Suprapubic skin (tissue), 4 donors: ENCODE measurements at regions not wholly inside any gene's neighbourhood (a gene's known extent, or its start where the extent isn't known, plus 50 kb on each side); places are given as distances from the start of the nearest gene placed in this dataset.

Experiments
- DNase-seq, 2 donors: peaks; one replicate each; pipeline ENCODE4 v3.0.0-alpha.2; 2019; ENCODE audit warnings: low spot score in 2 of 2
- H3K27ac ChIP-seq: fragments of 200-600 bp; sonication (generic); one replicate; pipeline ENCODE4 v1.5.1; 2019
- H3K27me3 ChIP-seq: fragments of 200-600 bp; sonication (generic); one replicate; pipeline ENCODE4 v1.5.1; 2019
- H3K36me3 ChIP-seq: fragments of 200-600 bp; sonication (generic); one replicate; pipeline ENCODE4 v1.5.1; 2019
- H3K4me1 ChIP-seq: fragments of 200-600 bp; sonication (generic); one replicate; pipeline ENCODE4 v1.5.1; 2019
- H3K4me3 ChIP-seq: fragments of 200-600 bp; sonication (generic); one replicate; pipeline ENCODE4 v1.5.1; 2019; ENCODE audit warnings: mild to moderate bottlenecking
- H3K9me3 ChIP-seq: fragments of 200-600 bp; sonication (generic); one replicate; pipeline ENCODE4 v1.5.1; 2019
- CTCF ChIP-seq, 2 donors: fragments of 200-600 bp in 1 of 2; fragments of 450-650 bp in 1 of 2; sonication (generic) in 1 of 2; IDR thresholded peaks; one replicate each; pipeline ENCODE4 v1.5.1; 2016 to 2019; ENCODE audit warnings: antibody characterized with exemption in 2 of 2, mild to moderate bottlenecking in 1 of 2, moderate library complexity in 1 of 2
- EP300 ChIP-seq: sonication (generic); formaldehyde crosslinking; IDR thresholded peaks from one replicate; pipeline ENCODE4 v1.6.1; 2017; ENCODE audit warnings: antibody characterized with exemption
- POLR2A ChIP-seq, 2 donors: fragments of 450-650 bp; IDR thresholded peaks; one replicate each; pipeline ENCODE4 v1.6.1; 2017; ENCODE audit warnings: antibody characterized with exemption in 2 of 2, mild to moderate bottlenecking in 2 of 2, moderate library complexity in 2 of 2
- POLR2AphosphoS5 ChIP-seq, 3 donors: sonication (generic); formaldehyde crosslinking; IDR thresholded peaks; one replicate each; pipeline ENCODE4 v1.6.1; 2017; ENCODE audit warnings: antibody characterized with exemption in 3 of 3
- WGBS: methylation state at CpG from one replicate; pipeline ENCODE4 v1.1.5; 2018; 5-methylcytosine and 5-hydroxymethylcytosine counted together

GRCh38 chr12:97813301-97813700 is 350.7 kb downstream of the RMST start:
- WGBS = 81% methylated on average over 2 of the region's 2 CpGs
- H3K4me1 ChIP-seq = no peaks in the 10 kb centered on the region
- H3K9me3 ChIP-seq = no peaks in the 10 kb centered on the region
- H3K36me3 ChIP-seq = no peaks in the 10 kb centered on the region
- no peak overlapping the region for H3K4me3 ChIP-seq
- DNase-seq = no peak
- H3K27me3 ChIP-seq = no peaks in the 10 kb centered on the region
- H3K27ac ChIP-seq = no peak overlapping the region
- TF ChIP-seq CTCF (IDR thresholded peaks at IDR 0.05) (no peak), EP300 (no peak), POLR2AphosphoS5 (IDR thresholded peaks at IDR 0.05) (no peak), POLR2A (IDR thresholded peaks at IDR 0.05) (no peak)

- TF ChIP-seq POLR2A (IDR thresholded peaks at IDR 0.05) = no peak
- TF ChIP-seq POLR2AphosphoS5 (IDR thresholded peaks at IDR 0.05) = no peak
- H3K27ac ChIP-seq = no peak overlapping the region
- WGBS = 85% methylated on average over 4 of the region's 4 CpGs
- no peaks in the 10 kb centered on the region for H3K36me3 ChIP-seq
- H3K9me3 ChIP-seq = no peaks in the 10 kb centered on the region
- DNase-seq = no peak
- no peaks in the 10 kb centered on the region for H3K27me3 ChIP-seq
- H3K4me3 ChIP-seq = no peak overlapping the region
- no peaks in the 10 kb centered on the region for H3K4me1 ChIP-seq
These were observed 359.2 kb downstream of the RMST start for GRCh38 chr12:97821806-97822205.

- no peaks in the 10 kb centered on the region for H3K27me3 ChIP-seq
- 83% methylated on average over 4 of the region's 4 CpGs for WGBS
- TF ChIP-seq EP300 (no peak), POLR2AphosphoS5 (IDR thresholded peaks at IDR 0.05) (no peak)
These were observed 372.9 kb downstream of the RMST start for GRCh38 chr12:97835541-97835940.

GRCh38 chr12:97837401-97837800 is 374.8 kb downstream of the RMST start:
- no peak for DNase-seq
- TF ChIP-seq POLR2A (IDR thresholded peaks at IDR 0.05) (no peak), CTCF (IDR thresholded peaks at IDR 0.05) (no peak), EP300 (no peak)
- Histone ChIP-seq H3K27ac (no peak overlapping the region), H3K27me3 (no peaks in the 10 kb centered on the region), H3K4me3 (no peak overlapping the region), H3K9me3 (no peaks in the 10 kb centered on the region), H3K4me1 (no peaks in the 10 kb centered on the region), H3K36me3 (no peaks in the 10 kb centered on the region)

More at GRCh38 chr12:97835541-97835940, 372.9 kb downstream of the RMST start:
- Histone ChIP-seq H3K27ac (no peak overlapping the region), H3K4me3 (no peak overlapping the region), H3K36me3 (no peaks in the 10 kb centered on the region), H3K4me1 (no peaks in the 10 kb centered on the region), H3K9me3 (no peaks in the 10 kb centered on the region)
- no peak for DNase-seq

- Histone ChIP-seq H3K9me3 (no peaks in the 10 kb centered on the region), H3K27ac (no peak overlapping the region), H3K4me1 (no peaks in the 10 kb centered on the region), H3K4me3 (no peak overlapping the region), H3K27me3 (no peaks in the 10 kb centered on the region), H3K36me3 (no peaks in the 10 kb centered on the region)
- TF ChIP-seq CTCF (IDR thresholded peaks at IDR 0.05) = no peak
- TF ChIP-seq EP300 = no peak
- no peak for TF ChIP-seq POLR2AphosphoS5 (IDR thresholded peaks at IDR 0.05)
- TF ChIP-seq POLR2A (IDR thresholded peaks at IDR 0.05) = no peak
- no peak for DNase-seq
- WGBS = 92% methylated on average over 2 of the region's 2 CpGs
These were observed 385.4 kb downstream of the RMST start for GRCh38 chr12:97848051-97848450.

DNA sequence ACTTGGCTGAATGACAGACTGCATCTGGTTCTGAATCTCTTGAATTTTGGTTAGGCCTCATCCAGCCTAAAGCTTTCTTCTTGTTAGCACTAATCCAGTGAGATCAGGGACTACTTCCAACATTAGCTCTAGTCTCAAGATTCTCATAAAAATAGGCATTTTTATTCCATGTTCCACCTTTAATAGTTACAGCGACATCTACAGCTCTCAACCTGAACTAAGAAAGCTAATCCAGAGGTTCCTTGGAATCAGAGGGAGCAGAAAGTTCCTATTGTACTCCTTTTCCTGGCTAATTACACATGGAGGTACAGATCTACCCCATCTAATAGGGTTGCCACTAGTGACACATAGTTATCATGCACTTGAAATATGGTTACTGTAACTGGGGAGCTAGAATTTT is 391.9 kb downstream of the RMST start:
- TF ChIP-seq POLR2A (IDR thresholded peaks at IDR 0.05) = no peak
- no peak for TF ChIP-seq POLR2AphosphoS5 (IDR thresholded peaks at IDR 0.05)
- TF ChIP-seq CTCF (IDR thresholded peaks at IDR 0.05) = no peak
- no peak for TF ChIP-seq EP300
- Histone ChIP-seq H3K4me1 (no peaks in the 10 kb centered on the region), H3K36me3 (no peaks in the 10 kb centered on the region), H3K27me3 (no peaks in the 10 kb centered on the region), H3K9me3 (no peaks in the 10 kb centered on the region), H3K4me3 (no peak overlapping the region), H3K27ac (no peak overlapping the region)
- no peak for DNase-seq
- WGBS = 96% methylated on average over 1 of the region's 1 CpG
